OCI-LY1 (cell line): ENCODE measurements at regions not wholly inside any gene's neighbourhood (a gene's known extent, or its start where the extent isn't known, plus 50 kb on each side); places are given as distances from the start of the nearest gene placed in this dataset.

Experiments used
- CTCF ChIP-seq: fragments of 200-600 bp; sonication (generic), shearing (Covaris generic); IDR thresholded peaks from 2 replicates; pipeline ENCODE4 v1.5.1; 2017; ENCODE audit warnings: mild to moderate bottlenecking, antibody characterized with exemption, low read length, moderate library complexity, mixed read lengths
- EZH2 ChIP-seq: fragments of 200-600 bp; sonication (generic), shearing (Covaris generic); IDR thresholded peaks from 2 replicates; pipeline ENCODE4 v1.8.0; 2017; ENCODE audit warnings: borderline replicate concordance, mixed run types, mild to moderate bottlenecking, antibody characterized with exemption, low read length, moderate library complexity, mixed read lengths

- TF ChIP-seq CTCF, result no peak
- no peak for TF ChIP-seq EZH2
Observed at GRCh38 chr9:91047529-91047928, 245.9 kb downstream of the SYK start.
